HFF-Myc (cell line): ENCODE measurements at regions not wholly inside any gene's neighbourhood (a gene's known extent, or its start where the extent isn't known, plus 50 kb on each side); places are given as distances from the start of the nearest gene placed in this dataset.
"Not testable (repeated sequence)": the region's sequence is repeated elsewhere in the genome, so short reads cannot be mapped to it uniquely, and the experiment has no call there.

Source experiments
- DNase-seq: peaks from one replicate; pipeline ENCODE4 v3.0.0-alpha.2; 2011; ENCODE audit warnings: low read depth; ENCODE audit errors: extremely low read depth
- H3K4me3 ChIP-seq: replicated peaks from 2 replicates; pipeline ENCODE4 v1.5.1; 2011; ENCODE audit warnings: low read depth, mild to moderate bottlenecking, control low read depth, low read length
- TF ChIP-seq, protein P1 (sequence below): IDR thresholded peaks from 2 replicates; pipeline ENCODE4 v1.5.1; 2012; ENCODE audit warnings: mild to moderate bottlenecking, low read depth, low read length, control low read depth; ENCODE audit errors: missing control alignments

DNA sequence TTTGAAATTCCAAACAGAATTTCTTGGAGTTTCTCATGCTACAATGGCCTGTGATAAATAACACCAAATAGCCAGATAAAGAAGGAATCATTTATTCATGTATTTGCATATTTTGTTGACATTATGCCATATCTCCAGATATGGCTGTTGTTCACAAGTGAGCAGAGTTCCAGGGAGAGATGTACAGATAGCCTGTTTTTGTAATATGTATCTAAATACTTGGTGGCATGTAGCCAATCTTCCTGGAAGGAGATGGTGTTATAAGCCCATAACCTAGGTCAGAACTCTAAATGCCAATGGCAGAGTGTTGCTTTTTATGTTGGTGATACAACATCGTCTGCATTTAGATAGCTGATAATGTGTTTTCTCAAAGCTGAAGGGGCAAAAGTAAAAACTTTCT lies 292.2 kb downstream of the FBXO8 start:
- H3K4me3 ChIP-seq: no peak overlapping the region
- DNase-seq: no peak
- TF ChIP-seq, protein P1, sequence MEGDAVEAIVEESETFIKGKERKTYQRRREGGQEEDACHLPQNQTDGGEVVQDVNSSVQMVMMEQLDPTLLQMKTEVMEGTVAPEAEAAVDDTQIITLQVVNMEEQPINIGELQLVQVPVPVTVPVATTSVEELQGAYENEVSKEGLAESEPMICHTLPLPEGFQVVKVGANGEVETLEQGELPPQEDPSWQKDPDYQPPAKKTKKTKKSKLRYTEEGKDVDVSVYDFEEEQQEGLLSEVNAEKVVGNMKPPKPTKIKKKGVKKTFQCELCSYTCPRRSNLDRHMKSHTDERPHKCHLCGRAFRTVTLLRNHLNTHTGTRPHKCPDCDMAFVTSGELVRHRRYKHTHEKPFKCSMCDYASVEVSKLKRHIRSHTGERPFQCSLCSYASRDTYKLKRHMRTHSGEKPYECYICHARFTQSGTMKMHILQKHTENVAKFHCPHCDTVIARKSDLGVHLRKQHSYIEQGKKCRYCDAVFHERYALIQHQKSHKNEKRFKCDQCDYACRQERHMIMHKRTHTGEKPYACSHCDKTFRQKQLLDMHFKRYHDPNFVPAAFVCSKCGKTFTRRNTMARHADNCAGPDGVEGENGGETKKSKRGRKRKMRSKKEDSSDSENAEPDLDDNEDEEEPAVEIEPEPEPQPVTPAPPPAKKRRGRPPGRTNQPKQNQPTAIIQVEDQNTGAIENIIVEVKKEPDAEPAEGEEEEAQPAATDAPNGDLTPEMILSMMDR: no peak

DNA sequence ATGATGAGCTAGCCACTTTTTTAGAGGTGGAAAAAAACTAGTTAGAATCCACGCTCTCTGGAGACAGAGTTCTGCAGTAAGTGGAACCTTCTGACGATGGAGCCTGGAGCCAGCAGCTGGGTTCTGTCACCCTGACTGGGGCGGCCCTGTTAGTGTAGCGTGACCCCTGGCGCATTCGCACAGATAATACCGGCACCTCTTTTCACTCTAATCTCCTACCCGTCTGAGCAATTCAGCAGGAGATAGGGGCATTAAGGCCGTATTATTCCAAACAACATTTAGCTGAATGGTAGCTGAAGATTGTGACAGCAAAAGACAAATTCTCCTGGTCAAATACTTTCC lies 292.6 kb downstream of the FBXO8 start:
- H3K4me3 ChIP-seq: no peak overlapping the region
- no peak for DNase-seq
- TF ChIP-seq, protein P1: no peak

DNA sequence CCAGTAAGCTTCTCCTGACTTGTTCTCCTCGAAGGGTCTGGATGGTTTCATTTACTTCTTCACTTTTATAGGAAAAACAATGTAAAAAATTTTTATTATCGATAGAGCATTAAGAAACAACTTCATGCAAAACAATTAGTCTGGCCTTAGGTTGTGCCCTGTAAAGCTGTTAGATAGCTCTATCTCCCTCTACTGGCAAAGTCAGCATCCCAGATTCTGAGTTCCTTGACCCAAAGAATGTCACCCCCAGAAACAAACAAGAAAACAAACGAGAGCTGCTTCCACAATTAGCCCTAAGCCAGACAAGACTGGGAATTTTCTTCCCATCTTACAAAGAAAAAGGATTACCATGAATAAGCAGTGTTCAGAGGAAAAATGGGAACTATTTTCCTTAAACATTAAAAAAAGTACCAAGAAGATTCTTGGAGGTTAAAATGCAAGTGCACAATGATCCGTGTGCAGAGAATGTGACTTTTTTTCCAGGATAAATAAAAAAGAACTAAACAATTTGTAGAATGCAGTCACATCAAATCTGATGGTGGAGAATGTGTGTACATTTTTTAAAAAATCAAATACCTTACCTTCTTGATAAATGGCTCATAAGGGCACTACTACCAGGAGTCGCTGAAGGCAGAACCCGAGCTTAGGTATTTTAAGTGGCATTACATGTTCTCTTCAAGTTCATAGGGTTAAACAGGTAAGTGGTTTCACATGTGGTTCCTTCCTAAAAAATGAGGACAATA lies 293.2 kb downstream of the FBXO8 start:
- no peak overlapping the region for H3K4me3 ChIP-seq
- peak; percentile 5 for DNase-seq
- TF ChIP-seq, protein P1: peak; percentile 59

DNA sequence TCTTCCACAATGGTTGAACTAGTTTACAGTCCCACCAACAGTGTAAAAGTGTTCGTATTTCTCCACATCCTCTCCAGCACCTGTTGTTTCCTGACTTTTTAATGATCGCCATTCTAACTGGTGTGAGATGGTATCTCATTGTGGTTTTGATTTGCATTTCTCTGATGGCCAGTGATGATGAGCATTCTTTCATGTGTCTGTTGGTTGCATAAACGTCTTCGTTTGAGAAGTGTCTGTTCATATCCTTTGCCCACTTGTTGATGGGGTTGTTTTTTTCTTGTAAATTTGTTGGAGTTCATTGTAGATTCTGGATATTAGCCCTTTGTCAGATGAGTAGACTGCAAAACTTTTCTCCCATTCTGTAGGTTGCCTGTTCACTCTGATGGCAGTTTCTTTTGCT lies 319.9 kb downstream of the FBXO8 start:
- DNase-seq, H3K4me3 ChIP-seq: not testable (repeated sequence)

DNA sequence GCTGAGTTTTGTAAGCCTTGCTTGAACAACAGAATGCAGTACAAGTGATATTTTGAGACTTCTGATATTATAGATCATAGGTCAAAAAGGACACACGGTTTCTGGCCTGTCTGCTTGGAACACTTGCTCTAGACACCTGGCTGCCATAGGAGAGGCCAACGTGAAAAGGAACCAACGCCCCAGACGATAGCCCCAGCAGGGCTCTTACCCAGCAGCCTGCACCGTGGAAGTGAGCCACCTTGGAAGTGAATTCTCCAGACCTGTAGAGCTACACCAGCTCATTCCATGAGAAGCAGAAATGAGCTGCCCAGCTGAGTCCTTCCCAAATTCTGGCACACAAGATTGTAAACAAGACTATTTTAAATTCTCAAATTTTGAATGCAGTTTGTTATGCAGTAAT lies 323.1 kb downstream of the FBXO8 start:
- TF ChIP-seq, protein P1: no peak
- no peak overlapping the region for H3K4me3 ChIP-seq
- no peak for DNase-seq

DNA sequence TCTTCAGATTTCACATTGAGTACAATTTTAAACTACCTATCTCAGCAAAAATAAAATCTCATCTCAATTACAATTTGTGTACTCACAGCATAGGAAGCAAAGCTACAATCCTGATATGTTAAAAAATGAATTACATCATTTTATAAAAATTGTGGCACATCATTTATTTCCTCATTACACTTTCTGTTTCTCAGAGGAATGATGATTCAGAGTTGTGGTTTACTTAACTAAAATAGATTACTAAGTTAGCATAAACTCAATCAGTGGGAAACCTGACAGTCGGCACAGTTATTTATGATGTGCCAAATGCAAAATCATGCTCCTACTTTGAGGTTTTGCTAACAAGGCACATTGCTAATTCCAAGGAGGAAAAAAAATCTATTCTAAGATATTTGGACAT lies 325.0 kb downstream of the FBXO8 start:
- H3K4me3 ChIP-seq: no peak overlapping the region
- no peak for DNase-seq
- TF ChIP-seq, protein P1: no peak

DNA sequence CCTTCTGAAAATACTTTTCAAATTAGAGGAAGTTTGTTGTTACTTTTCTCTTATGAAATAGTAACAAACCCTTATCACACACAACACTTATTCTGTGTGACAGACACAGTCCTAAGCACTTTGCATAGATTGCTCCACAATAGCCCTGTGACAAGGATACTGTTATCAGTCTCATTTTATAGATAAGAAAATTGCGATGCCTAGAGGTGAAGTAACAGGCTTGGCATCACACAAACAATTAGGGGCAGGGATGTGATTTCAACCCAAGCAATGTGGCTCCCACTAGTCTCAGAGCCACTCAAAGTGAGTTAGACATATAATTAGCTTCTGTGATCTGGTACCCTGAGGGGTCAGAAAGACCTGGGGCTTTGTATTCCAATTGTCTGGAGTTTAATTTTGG lies 339.9 kb downstream of the FBXO8 start:
- DNase-seq: no peak
- no peak overlapping the region for H3K4me3 ChIP-seq
- TF ChIP-seq, protein P1: no peak
